ENCODE measurements at regions not wholly inside any gene's neighbourhood (a gene's known extent, or its start where the extent isn't known, plus 50 kb on each side); places are given as distances from the start of the nearest gene placed in this dataset.

GRCh38 chr11:70733327-70734325 lies 335.3 kb downstream of the CTTN start:
- Histone ChIP-seq H3K9me3 (ENCODE audit: insufficient read depth, low read depth) (no peaks in the 10 kb centered on the region), H3K79me2 (ENCODE audit: low read depth) (no peaks in the 10 kb centered on the region), H3F3A (ENCODE audit: insufficient read depth, low read depth) (no peaks in the 10 kb centered on the region), H3K4me1 (replicated peaks; ENCODE audit: insufficient read depth) (no peaks in the 10 kb centered on the region), H4K20me1 (ENCODE audit: insufficient read depth) (peaks cover 10% of the 10 kb centered on the region), H3K4me3 (no peak overlapping the region), H3K27ac (no peak overlapping the region), H3K9me2 (ENCODE audit: insufficient read depth) (no peaks in the 10 kb centered on the region), H3K36me3 (ENCODE audit: low read depth) (no peaks in the 10 kb centered on the region), H3K27me3 (ENCODE audit: insufficient read depth, low read depth) (no peaks in the 10 kb centered on the region), H3K4me2 (no peak overlapping the region), H2AFZ (no peak overlapping the region)
- ChIA-PET POLR2A (ENCODE audit: unreplicated experiment) (no interaction called here), CTCF (no interaction called here)
- no peak for DNase-seq
- BruUV-seq (replicated peaks) = no TSS peak
- intact Hi-C loops (cut with micrococcal nuclease; ENCODE audit: unreplicated experiment) = no loop called here
- TF ChIP-seq EZH2 (IDR thresholded peaks at IDR 0.05; ENCODE audit: low read depth) (no peak), CTCF (conservative IDR thresholded peaks at IDR 0.05) (no peak)

- Histone ChIP-seq H3K79me2 (ENCODE audit: low read depth) (no peaks in the 10 kb centered on the region), H3K9me3 (ENCODE audit: insufficient read depth, low read depth) (no peaks in the 10 kb centered on the region), H2AFZ (no peak overlapping the region), H3K4me3 (no peak overlapping the region), H3F3A (ENCODE audit: insufficient read depth, low read depth) (no peaks in the 10 kb centered on the region), H3K4me1 (replicated peaks; ENCODE audit: insufficient read depth) (no peaks in the 10 kb centered on the region), H3K4me2 (no peak overlapping the region), H3K36me3 (ENCODE audit: low read depth) (no peaks in the 10 kb centered on the region), H3K27ac (no peak overlapping the region), H3K9me2 (ENCODE audit: insufficient read depth) (no peaks in the 10 kb centered on the region), H3K27me3 (ENCODE audit: insufficient read depth, low read depth) (no peaks in the 10 kb centered on the region), H4K20me1 (ENCODE audit: insufficient read depth) (peaks cover 10% of the 10 kb centered on the region)
- intact Hi-C loops (cut with micrococcal nuclease; ENCODE audit: unreplicated experiment) = no loop called here
- BruUV-seq (replicated peaks) = no TSS peak
- no peak for DNase-seq
- POLR2A ChIA-PET (ENCODE audit: unreplicated experiment) = interaction anchor here (0.6 kb wide), 1 partner anchor 733 kb away, joined by 3 read pairs; no protein-coding TSS in a partner anchor
- CTCF ChIA-PET = no interaction called here
- TF ChIP-seq EZH2 (IDR thresholded peaks at IDR 0.05; ENCODE audit: low read depth) (no peak), CTCF (conservative IDR thresholded peaks at IDR 0.05) (no peak)
Measured at GRCh38 chr11:70734379-70734778, 336.1 kb downstream of the CTTN start.

- Histone ChIP-seq H3K9me3 (ENCODE audit: insufficient read depth, low read depth) (no peaks in the 10 kb centered on the region), H3K27ac (no peak overlapping the region), H3K4me2 (no peak overlapping the region), H3K4me1 (replicated peaks; ENCODE audit: insufficient read depth) (no peaks in the 10 kb centered on the region), H4K20me1 (ENCODE audit: insufficient read depth) (peaks cover 10% of the 10 kb centered on the region), H3K4me3 (no peak overlapping the region), H3K79me2 (ENCODE audit: low read depth) (no peaks in the 10 kb centered on the region), H3F3A (ENCODE audit: insufficient read depth, low read depth) (no peaks in the 10 kb centered on the region), H2AFZ (no peak overlapping the region), H3K9me2 (ENCODE audit: insufficient read depth) (no peaks in the 10 kb centered on the region), H3K27me3 (ENCODE audit: insufficient read depth, low read depth) (no peaks in the 10 kb centered on the region), H3K36me3 (ENCODE audit: low read depth) (no peaks in the 10 kb centered on the region)
- TF ChIP-seq CTCF (conservative IDR thresholded peaks at IDR 0.05) (no peak), EZH2 (IDR thresholded peaks at IDR 0.05; ENCODE audit: low read depth) (no peak)
- ChIA-PET POLR2A (ENCODE audit: unreplicated experiment) (interaction anchor here (0.6 kb wide), 1 partner anchor 732 kb away, joined by 3 read pairs; no protein-coding TSS in a partner anchor), CTCF (interaction anchor here (0.7 kb wide), 1 partner anchor 466 kb away, joined by 5 read pairs; no protein-coding TSS in a partner anchor)
- DNase-seq = no peak
- BruUV-seq (replicated peaks) = no TSS peak
- intact Hi-C loops (cut with micrococcal nuclease; ENCODE audit: unreplicated experiment) = no loop called here
Measured at GRCh38 chr11:70734911-70735310, 336.6 kb downstream of the CTTN start.
